Muscle layer of colon (tissue), 2 donors: ENCODE measurements at regions not wholly inside any gene's neighbourhood (a gene's known extent, or its start where the extent isn't known, plus 50 kb on each side); places are given as distances from the start of the nearest gene placed in this dataset.
"Not testable (repeated sequence)": the region's sequence is repeated elsewhere in the genome, so short reads cannot be mapped to it uniquely, and the experiment has no call there.

Source experiments
- H3K27ac ChIP-seq: one replicate; pipeline ENCODE4 v1.7.0; 2013; ENCODE audit warnings: low read depth, mild to moderate bottlenecking, low read length, moderate library complexity
- H3K27me3 ChIP-seq, 2 donors: one replicate each; pipeline ENCODE4 v1.7.0; 2013; ENCODE audit warnings: low read length in 2 of 2, mild to moderate bottlenecking in 2 of 2; ENCODE audit not compliant: insufficient read depth in 2 of 2, control insufficient read depth in 1 of 2
- H3K36me3 ChIP-seq: one replicate; pipeline ENCODE4 v1.7.0; 2013; ENCODE audit warnings: mild to moderate bottlenecking, low read length; ENCODE audit not compliant: insufficient read depth
- H3K4me1 ChIP-seq: one replicate; pipeline ENCODE4 v1.7.0; 2013; ENCODE audit warnings: mild to moderate bottlenecking, low read length; ENCODE audit not compliant: insufficient read depth
- H3K4me3 ChIP-seq, 2 donors: one replicate each; pipeline ENCODE4 v1.7.0; 2013; ENCODE audit warnings: low read length in 2 of 2, low read depth in 1 of 2, mild to moderate bottlenecking in 1 of 2, moderate library complexity in 1 of 2
- H3K9ac ChIP-seq: one replicate; pipeline ENCODE4 v1.7.0; 2013; ENCODE audit warnings: low read length
- H3K9me3 ChIP-seq: one replicate; pipeline ENCODE4 v1.7.0; 2013; ENCODE audit warnings: mild to moderate bottlenecking, low read length
- donor health status: abdominal sarcoma.
- donor health status: Adenocarcinoma of cecum.

GRCh38 chr15:31723019-31723418 is 307.3 kb upstream of the CHRNA7 start:
- not testable (repeated sequence) for H3K4me3 ChIP-seq, H3K9me3 ChIP-seq, H3K9ac ChIP-seq, H3K36me3 ChIP-seq, H3K27me3 ChIP-seq, H3K4me1 ChIP-seq, H3K27ac ChIP-seq

GRCh38 chr15:31724903-31725302 is 305.4 kb upstream of the CHRNA7 start:
- not testable (repeated sequence) for H3K36me3 ChIP-seq, H3K9ac ChIP-seq, H3K4me1 ChIP-seq, H3K27me3 ChIP-seq, H3K9me3 ChIP-seq, H3K4me3 ChIP-seq, H3K27ac ChIP-seq

- not testable (repeated sequence) for H3K4me3 ChIP-seq, H3K9me3 ChIP-seq, H3K9ac ChIP-seq, H3K27ac ChIP-seq, H3K4me1 ChIP-seq, H3K36me3 ChIP-seq, H3K27me3 ChIP-seq
Measured at GRCh38 chr15:31725619-31726018, 304.7 kb upstream of the CHRNA7 start.

- Histone ChIP-seq H3K4me1 (no peaks in the 10 kb centered on the region), H3K9ac (no peak overlapping the region), H3K4me3 (no peak overlapping the region), H3K9me3 (peaks cover 5% of the 10 kb centered on the region), H3K27me3 (no peaks in the 10 kb centered on the region), H3K36me3 (no peaks in the 10 kb centered on the region), H3K27ac (no peak overlapping the region)
Measured at GRCh38 chr15:31727612-31728011, 302.7 kb upstream of the CHRNA7 start.

GRCh38 chr15:31732726-31733125 is 297.6 kb upstream of the CHRNA7 start:
- no peak overlapping the region for H3K9ac ChIP-seq

GRCh38 chr15:31733424-31733823 is 296.9 kb upstream of the CHRNA7 start:
- Histone ChIP-seq H3K27me3 (no peaks in the 10 kb centered on the region), H3K4me3 (no peak overlapping the region), H3K36me3 (no peaks in the 10 kb centered on the region), H3K9ac (no peak overlapping the region), H3K27ac (no peak overlapping the region), H3K4me1 (no peaks in the 10 kb centered on the region), H3K9me3 (peaks cover 5% of the 10 kb centered on the region)

More at GRCh38 chr15:31732726-31733125, 297.6 kb upstream of the CHRNA7 start:
- Histone ChIP-seq H3K27ac (no peak overlapping the region), H3K36me3 (no peaks in the 10 kb centered on the region), H3K9me3 (peaks cover 5% of the 10 kb centered on the region), H3K27me3 (no peaks in the 10 kb centered on the region), H3K4me1 (no peaks in the 10 kb centered on the region), H3K4me3 (no peak overlapping the region)

- Histone ChIP-seq H3K4me1 (no peaks in the 10 kb centered on the region), H3K27ac (no peak overlapping the region), H3K27me3 (no peaks in the 10 kb centered on the region), H3K9me3 (no peaks in the 10 kb centered on the region), H3K4me3 (no peak overlapping the region), H3K9ac (no peak overlapping the region), H3K36me3 (no peaks in the 10 kb centered on the region)
Measured at GRCh38 chr15:31740203-31740602, 290.1 kb upstream of the CHRNA7 start.

GRCh38 chr15:31745841-31746240 is 284.5 kb upstream of the CHRNA7 start:
- Histone ChIP-seq H3K4me3 (no peak overlapping the region), H3K27ac (no peak overlapping the region), H3K9ac (no peak overlapping the region), H3K27me3 (no peaks in the 10 kb centered on the region), H3K9me3 (peaks cover 5% of the 10 kb centered on the region), H3K4me1 (no peaks in the 10 kb centered on the region), H3K36me3 (no peaks in the 10 kb centered on the region)

- H3K27me3 ChIP-seq, result no peaks in the 10 kb centered on the region
- no peaks in the 10 kb centered on the region for H3K36me3 ChIP-seq
- no peak overlapping the region for H3K4me3 ChIP-seq
- H3K9ac ChIP-seq, result no peak overlapping the region
- no peak overlapping the region for H3K27ac ChIP-seq
- no peaks in the 10 kb centered on the region for H3K4me1 ChIP-seq
- peaks cover 5% of the 10 kb centered on the region for H3K9me3 ChIP-seq
Measured at GRCh38 chr15:31752065-31752762, 278.1 kb upstream of the CHRNA7 start.

GRCh38 chr15:31752905-31753304 is 277.4 kb upstream of the CHRNA7 start:
- Histone ChIP-seq H3K9me3 (no peaks in the 10 kb centered on the region), H3K4me1 (no peaks in the 10 kb centered on the region), H3K4me3 (no peak overlapping the region), H3K27ac (no peak overlapping the region), H3K9ac (no peak overlapping the region), H3K36me3 (no peaks in the 10 kb centered on the region), H3K27me3 (no peaks in the 10 kb centered on the region)

GRCh38 chr15:31758126-31758525 is 272.2 kb upstream of the CHRNA7 start:
- Histone ChIP-seq H3K27me3 (no peaks in the 10 kb centered on the region), H3K36me3 (no peaks in the 10 kb centered on the region), H3K9me3 (no peaks in the 10 kb centered on the region), H3K9ac (no peak overlapping the region), H3K4me1 (no peaks in the 10 kb centered on the region), H3K4me3 (no peak overlapping the region), H3K27ac (no peak overlapping the region)

- H3K36me3 ChIP-seq, result no peaks in the 10 kb centered on the region
- H3K9ac ChIP-seq, result no peak overlapping the region
- H3K4me3 ChIP-seq, result no peak overlapping the region
- no peaks in the 10 kb centered on the region for H3K4me1 ChIP-seq
- H3K27me3 ChIP-seq, result no peaks in the 10 kb centered on the region
- H3K9me3 ChIP-seq, result no peaks in the 10 kb centered on the region
- H3K27ac ChIP-seq, result no peak overlapping the region
Measured at GRCh38 chr15:31768055-31768454, 262.3 kb upstream of the CHRNA7 start.
